BJ (cell line): ENCODE measurements at regions not wholly inside any gene's neighbourhood (a gene's known extent, or its start where the extent isn't known, plus 50 kb on each side); places are given as distances from the start of the nearest gene placed in this dataset.

Experiments
- CTCF ChIA-PET: fragments of 350-600 bp; formaldehyde crosslinking; extraction: SDS; loops from one replicate; lab custom pipeline; 2021; ENCODE audit warnings: antibody characterized with exemption, inconsistent platforms; lab: Yijun Ruan, JAX
- POLR2A ChIA-PET: fragments of 300-600 bp; sonication (Branson Sonifier 250); formaldehyde crosslinking; extraction: SDS; loops from one replicate; lab custom pipeline; 2021; ENCODE audit warnings: antibody characterized with exemption; lab: Charles Lee
- DNase-seq: peaks from one replicate; pipeline ENCODE4 v3.0.0-alpha.2; 2011; ENCODE audit warnings: low read depth
- H3K27me3 ChIP-seq: 2 replicates; pipeline ENCODE4 v1.6.0; 2011; ENCODE audit warnings: low read length; ENCODE audit not compliant: control insufficient read depth, insufficient read depth
- H3K36me3 ChIP-seq: 2 replicates; pipeline ENCODE4 v1.5.1; 2011; ENCODE audit warnings: low read length; ENCODE audit not compliant: control insufficient read depth, insufficient read depth
- H3K4me3 ChIP-seq: 2 replicates; pipeline ENCODE4 v1.5.1; 2011; ENCODE audit warnings: low read depth, mild to moderate bottlenecking, control low read depth, low read length
- TF ChIP-seq, protein P1 (sequence below): IDR thresholded peaks from 2 replicates; pipeline ENCODE4 v1.5.1; 2011; ENCODE audit warnings: low read depth, mild to moderate bottlenecking, control low read depth, inconsistent platforms, low read length, moderate library complexity; ENCODE audit not compliant: insufficient read depth

DNA sequence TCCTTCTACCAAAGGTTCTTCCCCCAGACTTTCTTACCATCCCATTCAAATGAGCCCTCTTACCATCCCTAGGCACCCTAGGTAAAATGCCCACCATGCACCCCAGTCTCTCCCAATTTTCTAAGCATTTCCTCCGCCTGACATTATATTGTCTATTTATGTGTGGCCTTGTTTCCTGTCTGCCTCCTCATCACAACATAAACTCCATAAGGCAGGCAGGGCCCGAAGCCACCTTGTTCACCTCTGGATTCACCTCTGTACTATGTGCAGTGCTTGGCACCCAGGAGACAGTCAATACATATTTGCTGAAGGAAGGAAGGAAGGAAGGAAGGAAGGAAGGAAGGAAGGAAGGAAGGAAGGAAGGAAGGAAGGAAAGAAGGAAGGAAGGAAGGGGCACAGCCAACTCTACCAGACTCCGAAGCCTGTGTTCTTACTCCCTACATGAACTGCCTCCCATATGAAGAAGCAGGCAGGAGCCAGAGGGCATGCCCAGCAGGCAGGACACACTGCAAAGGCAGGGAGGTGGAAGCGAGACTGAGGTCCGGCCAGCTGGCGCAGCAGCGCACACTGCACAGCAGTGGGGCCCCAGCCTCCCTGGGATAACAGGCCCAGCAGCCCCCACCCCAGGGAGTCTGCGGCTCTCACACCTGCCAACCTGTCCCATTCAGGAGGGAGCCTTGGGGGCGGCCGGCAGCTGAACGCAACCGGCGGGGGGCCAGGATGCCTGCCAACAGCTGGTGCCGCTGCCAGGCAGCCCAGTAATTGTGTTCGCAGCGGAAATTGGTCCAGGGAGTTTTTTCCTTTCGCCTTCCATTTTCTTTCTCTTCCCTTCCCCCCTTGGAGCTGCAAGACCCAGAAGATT lies 106.0 kb upstream of the LINGO1 start:
- Histone ChIP-seq H3K36me3 (no peaks in the 10 kb centered on the region), H3K27me3 (peaks cover 9% of the 10 kb centered on the region), H3K4me3 (no peak overlapping the region)
- DNase-seq: no peak
- TF ChIP-seq, protein P1, sequence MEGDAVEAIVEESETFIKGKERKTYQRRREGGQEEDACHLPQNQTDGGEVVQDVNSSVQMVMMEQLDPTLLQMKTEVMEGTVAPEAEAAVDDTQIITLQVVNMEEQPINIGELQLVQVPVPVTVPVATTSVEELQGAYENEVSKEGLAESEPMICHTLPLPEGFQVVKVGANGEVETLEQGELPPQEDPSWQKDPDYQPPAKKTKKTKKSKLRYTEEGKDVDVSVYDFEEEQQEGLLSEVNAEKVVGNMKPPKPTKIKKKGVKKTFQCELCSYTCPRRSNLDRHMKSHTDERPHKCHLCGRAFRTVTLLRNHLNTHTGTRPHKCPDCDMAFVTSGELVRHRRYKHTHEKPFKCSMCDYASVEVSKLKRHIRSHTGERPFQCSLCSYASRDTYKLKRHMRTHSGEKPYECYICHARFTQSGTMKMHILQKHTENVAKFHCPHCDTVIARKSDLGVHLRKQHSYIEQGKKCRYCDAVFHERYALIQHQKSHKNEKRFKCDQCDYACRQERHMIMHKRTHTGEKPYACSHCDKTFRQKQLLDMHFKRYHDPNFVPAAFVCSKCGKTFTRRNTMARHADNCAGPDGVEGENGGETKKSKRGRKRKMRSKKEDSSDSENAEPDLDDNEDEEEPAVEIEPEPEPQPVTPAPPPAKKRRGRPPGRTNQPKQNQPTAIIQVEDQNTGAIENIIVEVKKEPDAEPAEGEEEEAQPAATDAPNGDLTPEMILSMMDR: no peak
- CTCF ChIA-PET: interaction anchor here (0.8 kb wide), 1 partner anchor 105 kb away, joined by 3 read pairs; no protein-coding TSS in a partner anchor
- POLR2A ChIA-PET: interaction anchor here (0.6 kb wide), 1 partner anchor 83 kb away, joined by 3 read pairs; no protein-coding TSS in a partner anchor

DNA sequence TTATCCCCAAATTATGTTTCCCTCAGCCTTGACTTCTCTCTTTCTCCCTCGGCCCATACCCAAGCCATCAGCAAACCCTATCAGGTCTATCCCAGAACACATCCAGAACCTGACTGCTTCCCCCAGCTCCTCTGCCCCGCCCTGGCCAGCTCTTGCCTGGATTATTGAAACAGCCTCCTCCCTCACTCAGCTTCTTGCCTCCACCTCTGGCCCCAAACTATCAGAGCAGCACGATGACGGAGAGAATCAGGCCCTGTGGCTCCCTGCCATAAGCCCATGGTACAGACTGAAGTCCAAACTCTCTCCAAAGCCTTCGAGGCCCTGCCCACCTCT lies 105.3 kb upstream of the LINGO1 start:
- ChIA-PET CTCF (no interaction called here), POLR2A (no interaction called here)
- no peak for DNase-seq
- peaks cover 9% of the 10 kb centered on the region for H3K27me3 ChIP-seq
- no peaks in the 10 kb centered on the region for H3K36me3 ChIP-seq
- TF ChIP-seq, protein P1: no peak
- H3K4me3 ChIP-seq: no peak overlapping the region

DNA sequence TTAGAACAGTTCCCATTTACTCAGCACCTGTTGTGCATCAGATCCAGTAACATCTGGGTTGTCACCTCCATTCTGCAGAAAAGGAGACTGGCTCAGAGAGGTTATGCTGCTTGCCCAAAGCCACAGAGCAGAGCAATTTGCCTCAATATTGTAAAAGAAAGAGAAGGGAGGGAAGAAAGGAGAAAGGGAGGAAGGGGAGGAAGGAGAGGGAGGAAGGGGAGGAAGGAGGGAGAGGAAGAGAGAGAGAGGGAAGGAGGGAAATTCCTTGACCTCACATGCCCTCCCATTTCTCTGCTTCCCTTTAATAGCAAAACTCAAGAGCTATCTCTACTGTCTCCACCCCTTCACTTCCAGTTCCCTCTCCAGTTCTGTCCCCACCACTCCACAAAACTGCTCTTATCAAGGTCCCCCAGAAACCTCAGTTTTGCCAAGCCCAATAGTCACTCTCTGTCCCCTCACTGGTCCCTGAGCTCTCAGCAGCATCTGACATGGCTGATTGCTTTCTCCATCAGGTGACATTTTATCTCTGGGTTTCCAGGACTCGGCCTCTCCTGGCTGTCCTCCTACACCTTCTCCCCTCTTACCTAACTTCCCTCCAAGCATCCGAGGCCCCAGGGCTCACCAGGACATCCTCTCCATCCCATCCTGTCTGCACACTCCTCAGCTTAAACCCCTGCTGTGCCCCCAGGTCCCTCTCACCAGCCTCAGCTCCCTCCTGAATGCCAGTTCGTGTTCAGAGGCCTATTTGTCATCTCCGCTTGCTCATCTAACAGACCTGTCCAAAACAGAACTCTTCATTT lies 104.7 kb upstream of the LINGO1 start:
- CTCF ChIA-PET: no interaction called here
- Histone ChIP-seq H3K27me3 (peaks cover 11% of the 10 kb centered on the region), H3K36me3 (no peaks in the 10 kb centered on the region), H3K4me3 (no peak overlapping the region)
- DNase-seq: no peak
- POLR2A ChIA-PET: no interaction called here
- TF ChIP-seq, protein P1: no peak

DNA sequence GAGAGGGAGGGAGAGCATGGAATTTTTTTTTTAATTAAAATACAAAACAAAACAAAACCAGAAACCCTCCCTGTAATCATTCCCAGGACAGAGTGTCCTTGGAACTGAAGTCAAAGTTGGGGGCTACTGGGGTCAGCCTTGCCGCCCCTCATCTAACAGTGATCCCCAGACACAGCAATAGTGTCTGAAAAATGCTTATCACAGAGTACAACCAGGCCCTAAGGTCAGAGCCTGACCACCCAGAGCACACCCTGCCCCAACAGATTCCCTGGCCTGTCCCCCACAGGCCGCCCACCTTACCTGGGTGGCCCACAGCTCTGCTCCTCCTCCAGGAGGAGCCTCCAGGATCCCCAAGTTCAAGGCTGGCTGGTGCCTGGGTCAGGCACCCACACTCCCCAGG lies 101.6 kb upstream of the LINGO1 start:
- Histone ChIP-seq H3K27me3 (peaks cover 9% of the 10 kb centered on the region), H3K4me3 (no peak overlapping the region), H3K36me3 (no peaks in the 10 kb centered on the region)
- ChIA-PET CTCF (no interaction called here), POLR2A (no interaction called here)
- TF ChIP-seq, protein P1: no peak
- DNase-seq: no peak
